CD4-positive, alpha-beta T cell treated with Interleukin-10 for 1 hour (primary cell): ENCODE measurements at regions not wholly inside any gene's neighbourhood (a gene's known extent, or its start where the extent isn't known, plus 50 kb on each side); places are given as distances from the start of the nearest gene placed in this dataset.

Source experiments
- DNase-seq: peaks from one replicate; pipeline ENCODE4 v3.0.0-alpha.2; 2020

DNA sequence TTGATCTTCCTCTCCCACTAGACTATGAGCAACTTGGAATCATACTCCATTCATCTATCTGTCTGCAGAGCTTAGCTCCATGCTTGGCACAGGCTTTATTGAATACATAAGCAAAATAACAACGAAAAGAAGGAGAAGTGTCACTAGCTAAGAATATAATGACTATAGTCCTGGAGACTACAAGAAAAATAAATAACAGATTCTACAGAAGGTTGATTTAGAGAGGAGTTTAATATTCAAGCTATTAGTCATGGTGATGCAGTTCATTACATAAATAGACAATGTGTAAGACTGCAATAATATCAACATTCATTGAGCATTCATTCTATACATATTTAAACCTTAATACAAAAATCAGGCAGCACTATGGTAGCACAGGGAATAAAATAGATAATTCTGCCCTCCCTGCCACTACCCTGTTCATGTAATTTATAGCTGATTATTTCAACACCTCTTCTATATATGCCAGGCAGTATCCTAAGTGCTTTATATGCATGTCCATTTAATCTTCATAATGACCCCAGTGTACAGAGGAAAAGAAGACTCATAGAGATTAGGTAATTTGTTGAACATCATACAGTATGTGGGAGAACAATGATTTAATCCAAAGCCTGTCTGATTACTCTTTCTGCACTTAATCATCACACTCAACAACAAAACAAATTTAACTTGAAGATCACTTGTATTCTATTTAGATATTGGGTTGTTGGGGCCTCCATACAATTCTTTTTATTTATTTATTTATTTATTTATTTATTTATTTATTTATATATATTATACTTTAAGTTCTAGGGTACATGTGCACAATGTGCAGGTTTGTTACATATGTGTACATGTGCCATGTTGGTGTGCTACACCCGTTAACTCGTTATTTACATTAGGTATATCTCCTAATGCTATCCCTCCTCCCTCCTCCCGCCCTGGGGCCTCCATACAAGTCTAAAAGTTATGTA lies 165.3 kb downstream of the RNF152 start:
- DNase-seq = no peak

DNA sequence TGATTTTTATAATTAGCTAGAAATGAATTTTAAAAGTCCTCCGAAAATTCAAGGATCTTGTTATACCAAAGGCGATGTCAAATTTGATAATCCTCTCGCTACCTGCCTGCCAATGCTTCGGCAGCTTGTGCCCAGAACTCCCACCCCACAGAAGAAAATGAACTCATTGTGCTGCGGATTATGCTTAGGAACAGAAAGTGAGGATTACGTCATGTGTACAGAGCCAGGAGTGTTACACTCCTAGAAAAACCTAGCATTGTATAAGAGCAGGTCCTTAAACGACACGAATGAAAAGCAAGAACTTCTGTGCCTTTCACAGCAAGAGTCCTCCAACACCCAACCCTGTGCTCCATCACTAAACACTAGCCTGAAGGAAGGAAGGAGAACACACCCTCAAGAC lies 168.3 kb downstream of the RNF152 start:
- no peak for DNase-seq

GRCh38 chr18:61722247-61722646 lies 170.6 kb downstream of the RNF152 start:
- no peak for DNase-seq

DNA sequence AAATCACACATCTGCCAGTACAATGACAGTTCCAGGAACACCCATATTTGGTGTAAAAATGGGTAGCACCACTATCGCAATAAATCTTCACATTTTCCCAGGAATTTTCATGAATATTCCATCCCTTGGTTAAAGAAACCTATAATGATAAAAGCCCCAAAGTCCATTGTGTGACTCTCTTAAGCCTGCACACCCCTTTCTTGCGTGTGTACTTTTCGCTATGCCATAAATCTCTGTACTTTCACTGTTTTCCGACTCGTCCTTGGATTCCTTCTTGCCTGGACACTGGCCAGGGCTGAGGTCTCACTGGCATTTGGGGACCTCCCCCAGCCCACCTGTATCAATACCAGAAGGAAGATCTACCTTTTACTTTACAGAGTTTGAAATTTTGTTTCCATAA lies 172.3 kb downstream of the RNF152 start:
- no peak for DNase-seq

GRCh38 chr18:61719671-61720070 lies 173.1 kb downstream of the RNF152 start:
- no peak for DNase-seq

- DNase-seq = no peak
Measured at GRCh38 chr18:61718944-61719343, 173.9 kb downstream of the RNF152 start.

GRCh38 chr18:61714421-61714820 lies 178.4 kb downstream of the RNF152 start:
- DNase-seq = no peak

- no peak for DNase-seq
Measured at GRCh38 chr18:61713502-61713901, 179.3 kb downstream of the RNF152 start.

- DNase-seq = no peak
Measured at GRCh38 chr18:61710082-61710620, 182.7 kb downstream of the RNF152 start.

DNA sequence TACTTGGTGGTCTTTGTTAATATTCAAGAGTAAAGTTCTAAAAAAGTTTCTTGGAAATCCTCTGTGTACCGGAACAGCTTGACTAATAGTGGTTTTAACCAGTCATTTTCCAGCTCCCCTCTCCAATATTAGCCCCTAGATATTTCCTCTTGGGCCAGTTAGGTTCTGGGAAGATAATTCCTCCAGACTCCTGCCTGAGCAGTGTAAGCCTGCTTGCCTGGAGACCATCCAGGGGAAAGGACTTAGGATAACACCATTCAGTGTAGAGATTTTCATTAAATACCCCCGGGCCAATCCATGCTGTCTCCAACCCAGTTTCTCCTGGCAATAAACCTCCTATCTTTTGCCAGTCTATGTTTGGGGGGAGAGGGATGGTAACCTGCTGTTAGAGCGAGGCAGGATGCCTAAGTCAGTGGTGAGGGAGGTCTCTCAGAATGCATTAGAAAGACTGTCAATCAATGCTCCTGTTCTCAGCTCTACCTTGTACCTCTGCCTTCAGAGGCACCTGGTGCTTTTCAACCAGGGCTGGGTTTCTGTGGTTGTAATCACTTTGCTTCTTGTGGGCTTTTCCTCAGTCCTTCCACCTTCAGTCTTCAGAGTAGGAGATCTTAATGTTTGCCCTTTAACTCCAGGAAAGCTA lies 186.4 kb downstream of the RNF152 start:
- no peak for DNase-seq

- no peak for DNase-seq
Measured at GRCh38 chr18:61703508-61703907, 189.3 kb downstream of the RNF152 start.

GRCh38 chr18:61702007-61702406 lies 190.8 kb downstream of the RNF152 start:
- no peak for DNase-seq

DNA sequence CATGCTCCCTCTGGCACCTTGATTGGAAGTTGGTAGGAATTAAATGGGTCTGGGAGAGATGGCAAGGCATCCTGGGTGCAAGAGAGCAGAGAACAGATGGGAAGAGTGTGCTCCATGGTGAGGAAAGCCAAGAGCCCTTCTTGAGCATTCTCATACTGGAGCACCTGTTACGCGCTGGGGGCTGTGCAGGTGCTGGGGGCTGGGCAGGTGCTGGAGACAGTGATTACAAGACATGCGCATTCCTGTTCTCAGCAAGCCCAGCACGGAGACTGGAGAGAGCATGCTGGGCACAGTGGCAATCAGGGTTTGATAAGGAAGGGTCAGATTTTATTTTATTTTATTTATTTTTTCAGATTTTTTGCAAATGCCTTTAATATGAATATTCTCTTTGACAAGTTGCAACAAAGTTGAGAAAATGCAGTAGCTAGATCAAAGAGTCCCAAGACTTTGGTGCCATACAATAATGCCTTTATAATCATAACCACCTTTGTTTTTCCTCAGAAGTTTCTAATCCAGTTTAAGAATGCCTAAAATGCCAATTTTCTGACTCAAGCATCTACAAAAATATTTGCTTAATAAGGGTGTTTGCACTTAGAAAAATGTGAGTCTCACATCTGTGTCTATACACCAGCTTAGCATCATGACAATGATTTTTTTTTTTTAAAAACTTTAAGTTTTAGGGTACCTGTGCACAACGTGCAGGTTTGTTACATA lies 193.3 kb downstream of the RNF152 start:
- no peak for DNase-seq

DNA sequence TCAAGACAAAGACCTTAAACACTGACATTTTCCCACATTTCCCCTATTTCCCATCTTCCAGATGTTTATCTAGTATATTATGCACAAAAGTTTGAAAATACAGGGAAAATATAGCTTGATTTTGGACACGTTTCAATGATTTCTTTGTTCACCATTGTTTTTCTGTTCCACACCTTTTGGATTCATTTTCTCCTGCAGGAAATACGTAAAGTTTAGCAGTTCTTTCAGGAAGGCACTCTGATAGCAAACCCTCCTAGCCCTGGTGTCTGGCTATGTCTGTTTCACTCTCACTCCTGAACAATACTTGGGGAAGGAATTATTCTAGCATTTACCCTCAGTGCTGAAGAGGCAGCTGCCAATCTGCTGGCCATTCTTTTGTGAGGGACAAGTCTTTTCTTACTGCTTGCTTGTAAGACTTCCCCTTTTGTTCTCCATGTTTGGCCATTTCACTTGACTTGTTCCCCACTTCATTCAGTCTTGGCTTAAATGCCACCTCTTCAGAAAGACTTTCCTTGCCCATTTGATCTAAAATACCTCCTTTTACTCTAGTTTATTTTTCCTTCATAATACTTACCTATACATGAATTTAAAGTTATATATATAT lies 195.4 kb downstream of the RNF152 start:
- no peak for DNase-seq

- DNase-seq = no peak
Measured at GRCh38 chr18:61694236-61694635, 198.6 kb downstream of the RNF152 start.

- DNase-seq = no peak
Measured at GRCh38 chr18:61690418-61691138, 202.2 kb downstream of the RNF152 start.

DNA sequence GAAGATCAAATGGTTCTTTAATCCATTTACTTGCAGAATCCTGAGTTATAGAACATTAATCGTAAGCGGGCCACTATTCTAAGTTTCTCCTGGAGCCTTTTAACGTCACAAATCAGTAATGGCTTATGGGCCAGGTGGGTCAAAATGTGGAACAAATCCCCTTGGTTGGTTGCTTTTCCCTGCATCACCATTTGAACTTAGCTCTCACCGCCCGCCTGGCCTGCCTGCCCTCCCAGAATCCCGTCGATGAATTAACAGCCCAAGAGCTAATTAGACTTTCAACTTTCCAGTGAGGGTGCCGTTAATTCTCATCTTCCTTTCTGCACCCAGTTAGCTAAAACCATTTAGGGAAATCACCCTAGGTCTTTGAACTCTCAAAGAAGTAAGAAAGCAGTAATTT lies 205.5 kb downstream of the RNF152 start:
- DNase-seq = no peak

GRCh38 chr18:61683856-61684255 lies 209.0 kb downstream of the RNF152 start:
- DNase-seq = no peak

DNA sequence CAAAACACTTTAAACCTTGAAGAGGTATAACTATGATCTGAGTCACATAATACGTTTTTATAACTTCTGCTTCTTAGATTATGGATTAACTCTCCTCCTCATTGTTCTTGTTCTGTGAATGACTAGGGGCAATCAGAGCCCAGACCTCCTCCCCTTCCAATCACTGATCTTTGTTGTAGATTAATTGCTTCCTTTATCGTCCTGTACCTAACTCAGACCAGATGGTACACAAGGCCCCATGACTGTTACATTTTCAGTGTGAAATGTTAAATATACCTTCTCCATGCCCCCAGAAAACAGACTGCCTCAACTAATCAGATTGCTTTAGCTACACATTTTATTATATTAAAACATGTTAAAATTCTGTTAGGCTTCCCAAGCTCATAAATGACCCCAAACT lies 211.7 kb downstream of the RNF152 start:
- DNase-seq = no peak

DNA sequence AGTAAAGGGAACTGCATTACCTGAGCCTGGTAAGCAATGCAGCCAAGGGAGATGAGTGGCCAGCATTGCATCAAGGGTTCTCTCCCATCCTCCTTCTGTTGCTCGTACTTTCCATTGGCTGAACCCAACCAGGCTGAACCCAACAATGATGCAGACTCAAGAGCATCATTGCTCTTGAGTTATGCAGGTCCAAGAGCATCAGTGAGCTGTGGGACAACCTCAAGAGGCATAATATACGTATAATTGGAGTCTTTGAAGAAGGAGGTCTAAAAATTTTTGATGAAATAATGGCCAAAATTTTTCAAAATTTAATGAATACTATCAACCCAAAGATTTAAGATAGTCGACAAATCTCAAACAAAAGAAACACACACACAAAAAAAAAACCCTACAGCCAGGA lies 213.0 kb downstream of the RNF152 start:
- DNase-seq = no peak

GRCh38 chr18:61677435-61677970 lies 215.3 kb downstream of the RNF152 start:
- no peak for DNase-seq
